ENCODE measurements at regions not wholly inside any gene's neighbourhood (a gene's known extent, or its start where the extent isn't known, plus 50 kb on each side); places are given as distances from the start of the nearest gene placed in this dataset.

DNA sequence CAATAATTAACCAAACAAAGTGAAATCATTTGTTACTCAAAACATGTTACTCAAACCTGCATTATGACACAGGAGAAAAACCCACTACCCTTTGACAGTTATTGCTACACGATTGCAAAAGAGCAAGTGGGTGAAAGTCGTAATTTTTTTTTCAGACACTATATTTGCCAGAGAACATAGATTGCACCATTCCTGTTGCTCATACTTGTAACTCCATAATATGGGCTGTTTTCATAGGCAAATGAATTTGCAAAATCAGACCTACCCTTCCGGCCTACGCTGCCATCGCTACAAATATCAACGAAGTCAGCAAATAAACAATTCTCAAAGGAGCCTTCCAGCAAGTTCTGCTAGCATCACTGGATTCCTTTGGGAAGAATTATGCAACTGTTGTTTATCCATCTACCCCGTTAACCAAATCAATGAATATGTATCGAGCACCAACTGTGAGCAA, 396.5 kb downstream of the IRS2 start:
- TF ChIP-seq, protein P1, sequence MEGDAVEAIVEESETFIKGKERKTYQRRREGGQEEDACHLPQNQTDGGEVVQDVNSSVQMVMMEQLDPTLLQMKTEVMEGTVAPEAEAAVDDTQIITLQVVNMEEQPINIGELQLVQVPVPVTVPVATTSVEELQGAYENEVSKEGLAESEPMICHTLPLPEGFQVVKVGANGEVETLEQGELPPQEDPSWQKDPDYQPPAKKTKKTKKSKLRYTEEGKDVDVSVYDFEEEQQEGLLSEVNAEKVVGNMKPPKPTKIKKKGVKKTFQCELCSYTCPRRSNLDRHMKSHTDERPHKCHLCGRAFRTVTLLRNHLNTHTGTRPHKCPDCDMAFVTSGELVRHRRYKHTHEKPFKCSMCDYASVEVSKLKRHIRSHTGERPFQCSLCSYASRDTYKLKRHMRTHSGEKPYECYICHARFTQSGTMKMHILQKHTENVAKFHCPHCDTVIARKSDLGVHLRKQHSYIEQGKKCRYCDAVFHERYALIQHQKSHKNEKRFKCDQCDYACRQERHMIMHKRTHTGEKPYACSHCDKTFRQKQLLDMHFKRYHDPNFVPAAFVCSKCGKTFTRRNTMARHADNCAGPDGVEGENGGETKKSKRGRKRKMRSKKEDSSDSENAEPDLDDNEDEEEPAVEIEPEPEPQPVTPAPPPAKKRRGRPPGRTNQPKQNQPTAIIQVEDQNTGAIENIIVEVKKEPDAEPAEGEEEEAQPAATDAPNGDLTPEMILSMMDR (IDR thresholded peaks at IDR 0.05): no peak
- no peak for TF ChIP-seq EP300 (IDR thresholded peaks at IDR 0.05)

Measured in gastroesophageal sphincter (tissue), 3 donors.